Gastrocnemius medialis (tissue), 4 donors: ENCODE measurements at regions not wholly inside any gene's neighbourhood (a gene's known extent, or its start where the extent isn't known, plus 50 kb on each side); places are given as distances from the start of the nearest gene placed in this dataset.

Experiments used
- ATAC-seq, 2 donors: fragments of 150-250 bp; one replicate each; pipeline ENCODE4 v1.9.1; 2016
- DNase-seq, 2 donors: peaks; one replicate each; pipeline ENCODE4 v3.0.0-alpha.2; 2019
- H3K27ac ChIP-seq, 4 donors: fragments of 200-600 bp; sonication (generic); 1 replicate in 1 of 4; 2 replicates in 3 of 4; pipeline ENCODE4 v1.5.1; 2016 to 2018; ENCODE audit warnings: mild to moderate bottlenecking in 2 of 4, moderate library complexity in 1 of 4
- H3K27me3 ChIP-seq, 3 donors: fragments of 200-600 bp; sonication (generic) in 2 of 3; 1 replicate in 1 of 3; 2 replicates in 2 of 3; pipeline versions ENCODE4 v1.5.1 to v1.6.0; 2016 to 2019; ENCODE audit warnings: mild to moderate bottlenecking in 1 of 3, moderate library complexity in 1 of 3
- H3K36me3 ChIP-seq, 2 donors: fragments of 200-600 bp; sonication (generic) in 1 of 2; one replicate each; pipeline ENCODE4 v1.5.1; 2017 to 2018
- H3K4me1 ChIP-seq, 2 donors: fragments of 200-600 bp; sonication (generic) in 1 of 2; one replicate each; pipeline ENCODE4 v1.5.1; 2016 to 2017; ENCODE audit warnings: mild to moderate bottlenecking in 2 of 2
- H3K4me3 ChIP-seq, 4 donors: fragments of 200-600 bp; sonication (generic) in 3 of 4; 1 replicate in 1 of 4; 2 replicates in 3 of 4; pipeline ENCODE4 v1.5.1; 2016 to 2019; ENCODE audit warnings: mild to moderate bottlenecking in 2 of 4
- H3K9me3 ChIP-seq, 3 donors: fragments of 200-600 bp; sonication (generic) in 2 of 3; 1 replicate in 1 of 3; 2 replicates in 2 of 3; pipeline ENCODE4 v1.5.1; 2016 to 2019
- POLR2A ChIP-seq, 2 donors: fragments of 450-650 bp; IDR thresholded peaks; one replicate each; pipeline ENCODE4 v1.6.1; 2017; ENCODE audit warnings: antibody characterized with exemption in 2 of 2, mild to moderate bottlenecking in 2 of 2, moderate library complexity in 2 of 2
- in situ Hi-C, 4 donors: fragments of 200-750 bp; cut with MboI; loops; one replicate each; pipeline versions ENCODE4 v1.15.0 to v1.8.0; 2017; ENCODE audit warnings: low sequenced_read_pairs in 4 of 4
- intact Hi-C: fragments of 100-400 bp; cut with DNase I; formaldehyde crosslinking; loops from one replicate; pipeline ENCODE4 v1.15.1; 2023; ENCODE audit warnings: low total_unique reads
- TF ChIP-seq, protein P1 (sequence below), 5 experiments: fragments of 450-650 bp in 3 of 5; fragments of 200-600 bp in 2 of 5; sonication (generic) in 2 of 5; IDR thresholded peaks in 4 of 5; conservative IDR thresholded peaks in 1 of 5; 1 replicate in 4 of 5; 2 replicates in 1 of 5; pipeline ENCODE4 v1.5.1; 2016 to 2019; ENCODE audit warnings: antibody characterized with exemption in 5 of 5, mild to moderate bottlenecking in 3 of 5, moderate library complexity in 3 of 5

DNA sequence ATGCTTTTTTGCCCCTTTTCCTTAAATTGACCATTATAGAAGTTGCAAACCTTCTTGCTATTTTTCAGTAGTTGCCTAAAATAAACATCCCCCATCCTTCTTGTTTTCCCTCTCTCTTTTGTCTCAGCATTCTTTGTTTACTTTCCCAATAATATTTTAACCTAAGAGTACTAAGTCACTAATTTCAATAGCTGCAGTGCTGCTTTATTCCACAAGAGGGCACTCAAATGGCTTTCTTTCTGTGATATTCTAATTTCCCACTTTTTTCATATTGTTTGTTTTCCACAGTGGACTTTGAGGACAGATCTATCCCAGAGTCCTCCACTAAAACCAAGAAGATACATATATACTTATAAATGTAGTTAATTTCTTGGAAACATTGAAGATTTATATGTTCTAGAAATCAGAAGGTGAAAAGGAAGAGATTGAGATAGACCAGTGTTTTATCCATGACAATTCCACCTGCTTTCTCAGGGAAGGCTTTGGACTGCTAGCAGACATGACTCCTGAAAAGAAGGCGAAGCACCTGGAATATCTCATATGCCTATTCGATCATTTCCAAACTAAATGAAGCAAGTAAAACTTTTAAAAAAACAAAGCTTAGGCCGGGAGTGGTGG is 104.8 kb upstream of the GRIK1 start:
- no peak overlapping the region for H3K4me3 ChIP-seq
- H3K9me3 ChIP-seq: no peaks in the 10 kb centered on the region
- TF ChIP-seq POLR2A (IDR thresholded peaks at IDR 0.05): no peak
- TF ChIP-seq, protein P1, sequence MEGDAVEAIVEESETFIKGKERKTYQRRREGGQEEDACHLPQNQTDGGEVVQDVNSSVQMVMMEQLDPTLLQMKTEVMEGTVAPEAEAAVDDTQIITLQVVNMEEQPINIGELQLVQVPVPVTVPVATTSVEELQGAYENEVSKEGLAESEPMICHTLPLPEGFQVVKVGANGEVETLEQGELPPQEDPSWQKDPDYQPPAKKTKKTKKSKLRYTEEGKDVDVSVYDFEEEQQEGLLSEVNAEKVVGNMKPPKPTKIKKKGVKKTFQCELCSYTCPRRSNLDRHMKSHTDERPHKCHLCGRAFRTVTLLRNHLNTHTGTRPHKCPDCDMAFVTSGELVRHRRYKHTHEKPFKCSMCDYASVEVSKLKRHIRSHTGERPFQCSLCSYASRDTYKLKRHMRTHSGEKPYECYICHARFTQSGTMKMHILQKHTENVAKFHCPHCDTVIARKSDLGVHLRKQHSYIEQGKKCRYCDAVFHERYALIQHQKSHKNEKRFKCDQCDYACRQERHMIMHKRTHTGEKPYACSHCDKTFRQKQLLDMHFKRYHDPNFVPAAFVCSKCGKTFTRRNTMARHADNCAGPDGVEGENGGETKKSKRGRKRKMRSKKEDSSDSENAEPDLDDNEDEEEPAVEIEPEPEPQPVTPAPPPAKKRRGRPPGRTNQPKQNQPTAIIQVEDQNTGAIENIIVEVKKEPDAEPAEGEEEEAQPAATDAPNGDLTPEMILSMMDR (IDR thresholded peaks at IDR 0.05 in 4 of 5, conservative IDR thresholded peaks at IDR 0.05 in 1 of 5): peak in 4 of 5 experiments; percentile 20 to 66 (median 54)
- H3K36me3 ChIP-seq: no peaks in the 10 kb centered on the region
- DNase-seq (no peak), ATAC-seq (no peak)
- no peak overlapping the region for H3K27ac ChIP-seq
- in situ Hi-C loops: no loop called here
- no peaks in the 10 kb centered on the region for H3K27me3 ChIP-seq
- intact Hi-C loops: no loop called here
- H3K4me1 ChIP-seq: no peaks in the 10 kb centered on the region

DNA sequence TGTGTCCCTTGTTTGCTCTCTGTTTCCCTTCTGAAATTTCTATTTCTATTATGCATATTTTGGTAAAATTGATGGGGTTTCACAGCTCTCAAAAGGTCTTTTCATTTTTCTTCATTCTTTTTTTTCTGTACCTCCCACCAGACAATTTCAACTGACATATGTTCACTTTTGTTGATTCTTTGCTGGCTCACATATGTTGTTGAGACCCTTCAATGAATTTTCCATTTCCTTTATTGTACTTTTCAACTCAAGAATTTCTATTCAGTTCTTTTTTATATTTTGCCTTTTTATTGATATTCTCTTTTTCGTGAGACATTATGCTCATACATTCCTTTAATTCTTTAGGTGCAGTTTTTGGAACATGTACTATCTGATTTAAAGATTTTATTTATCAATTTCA is 102.6 kb upstream of the GRIK1 start:
- in situ Hi-C loops: no loop called here
- Histone ChIP-seq H3K4me1 (no peaks in the 10 kb centered on the region), H3K36me3 (no peaks in the 10 kb centered on the region), H3K27me3 (no peaks in the 10 kb centered on the region), H3K9me3 (no peaks in the 10 kb centered on the region), H3K27ac (no peak overlapping the region), H3K4me3 (no peak overlapping the region)
- DNase-seq (no peak), ATAC-seq (no peak)
- TF ChIP-seq, protein P1 (IDR thresholded peaks at IDR 0.05 in 4 of 5, conservative IDR thresholded peaks at IDR 0.05 in 1 of 5): no peak
- no peak for TF ChIP-seq POLR2A (IDR thresholded peaks at IDR 0.05)
- intact Hi-C loops: no loop called here

DNA sequence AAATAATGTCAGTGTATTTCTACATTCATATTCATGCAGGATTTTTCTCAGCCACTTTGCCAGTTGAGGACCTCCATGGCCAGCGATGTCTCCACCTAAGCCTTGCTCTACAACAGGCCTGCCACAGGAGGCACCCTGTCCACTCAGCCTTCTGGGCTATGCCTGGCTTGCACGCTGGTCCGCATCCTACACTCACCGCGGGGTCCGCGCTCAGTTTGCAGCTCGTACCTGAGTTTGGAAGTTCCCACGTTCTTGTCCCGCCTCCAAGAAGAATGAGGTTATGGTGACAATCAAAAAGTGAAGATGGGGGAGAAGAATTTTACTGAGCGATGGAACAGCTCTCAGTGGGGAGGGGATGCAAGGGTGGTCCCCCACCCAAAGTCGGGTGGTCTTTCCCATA is 93.6 kb upstream of the GRIK1 start:
- ATAC-seq (no peak), DNase-seq (no peak)
- intact Hi-C loops (no loop called here), in situ Hi-C loops (no loop called here)
- Histone ChIP-seq H3K27ac (no peak overlapping the region), H3K9me3 (no peaks in the 10 kb centered on the region), H3K36me3 (no peaks in the 10 kb centered on the region), H3K4me3 (no peak overlapping the region), H3K27me3 (no peaks in the 10 kb centered on the region), H3K4me1 (no peaks in the 10 kb centered on the region)
- TF ChIP-seq, protein P1 (IDR thresholded peaks at IDR 0.05 in 4 of 5, conservative IDR thresholded peaks at IDR 0.05 in 1 of 5): no peak
- TF ChIP-seq POLR2A (IDR thresholded peaks at IDR 0.05): no peak

DNA sequence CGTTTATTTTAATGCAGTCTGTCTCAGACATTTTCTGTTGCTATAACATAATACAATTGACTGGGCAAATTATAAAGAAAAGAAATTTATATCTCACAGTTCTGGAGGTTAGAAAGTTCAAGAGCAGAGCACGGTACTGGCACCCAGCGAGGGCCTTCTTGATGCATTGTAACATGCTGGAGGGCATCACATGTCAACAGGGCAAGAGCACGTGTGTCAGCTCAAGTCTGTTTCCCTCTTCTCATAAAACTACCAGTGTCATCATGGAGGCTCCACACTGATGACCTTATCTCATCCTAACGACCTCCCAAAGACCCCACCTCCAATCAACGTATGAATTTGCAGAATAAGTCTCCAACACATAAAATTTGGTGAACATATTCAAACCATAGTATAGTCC is 90.6 kb upstream of the GRIK1 start:
- Histone ChIP-seq H3K27me3 (no peaks in the 10 kb centered on the region), H3K4me1 (no peaks in the 10 kb centered on the region), H3K27ac (no peak overlapping the region), H3K9me3 (no peaks in the 10 kb centered on the region), H3K36me3 (no peaks in the 10 kb centered on the region), H3K4me3 (no peak overlapping the region)
- intact Hi-C loops (no loop called here), in situ Hi-C loops (no loop called here)
- ATAC-seq: no peak
- DNase-seq: no peak
- no peak for TF ChIP-seq POLR2A (IDR thresholded peaks at IDR 0.05)
- TF ChIP-seq, protein P1 (IDR thresholded peaks at IDR 0.05 in 4 of 5, conservative IDR thresholded peaks at IDR 0.05 in 1 of 5): no peak

DNA sequence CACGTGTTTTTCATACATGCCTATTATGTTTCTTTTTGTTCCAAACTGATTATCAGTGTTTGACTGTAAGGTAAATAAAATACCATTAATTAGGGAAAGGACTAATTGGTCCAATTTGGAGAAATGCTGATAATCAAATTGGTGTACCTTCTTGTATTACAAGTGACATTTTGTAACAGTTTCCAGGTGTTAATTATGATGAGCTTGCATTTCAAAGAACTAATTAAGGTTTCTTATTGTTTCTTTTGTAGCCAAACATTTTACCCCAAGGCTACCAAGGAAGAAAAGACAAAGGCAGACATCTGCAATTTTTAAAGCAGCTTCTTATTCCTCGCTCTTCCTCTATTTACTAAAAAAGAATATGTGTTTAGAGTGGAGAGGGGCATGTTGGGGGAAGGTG is 88.7 kb upstream of the GRIK1 start:
- no peak overlapping the region for H3K27ac ChIP-seq
- TF ChIP-seq POLR2A (IDR thresholded peaks at IDR 0.05): no peak
- no peaks in the 10 kb centered on the region for H3K36me3 ChIP-seq
- intact Hi-C loops (no loop called here), in situ Hi-C loops (no loop called here)
- H3K9me3 ChIP-seq: no peaks in the 10 kb centered on the region
- DNase-seq (no peak), ATAC-seq (no peak)
- H3K4me1 ChIP-seq: no peaks in the 10 kb centered on the region
- no peak overlapping the region for H3K4me3 ChIP-seq
- H3K27me3 ChIP-seq: no peaks in the 10 kb centered on the region
